ENCODE measurements at regions not wholly inside any gene's neighbourhood (a gene's known extent, or its start where the extent isn't known, plus 50 kb on each side); places are given as distances from the start of the nearest gene placed in this dataset.

DNA sequence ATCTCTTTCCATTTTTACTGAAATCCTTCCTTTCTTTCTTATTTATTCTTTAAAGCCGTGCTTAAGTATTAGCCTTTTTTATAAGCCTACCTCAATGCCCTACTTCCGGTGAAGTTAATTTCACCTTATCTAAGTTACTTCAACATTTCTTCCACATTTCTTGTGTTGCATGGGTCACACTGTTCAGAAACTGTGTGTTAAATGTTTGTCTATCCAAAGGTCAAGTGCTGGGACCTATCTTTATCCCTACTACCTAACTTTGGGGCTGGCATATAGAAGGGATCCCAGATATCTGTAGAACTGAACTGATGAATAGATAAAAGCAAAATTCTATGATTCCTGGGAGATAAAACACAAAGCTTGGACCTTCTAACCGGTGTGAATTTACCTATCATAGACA lies 332.3 kb upstream of the SATB1 start:
- H3K27me3 Mint-ChIP-seq (ENCODE audit: low read depth in 3 of 3), result peaks cover 0 to 1% (median 1%) of the 10 kb centered on the region in 3 donors
- H4K20me1 ChIP-seq (ENCODE audit: insufficient read depth, low read length), result no peaks in the 10 kb centered on the region
- H3K4me3 ChIP-seq (replicated peaks in 1 of 3; ENCODE audit: low read depth in 2 of 3, low read length in 3 of 3), result no peak overlapping the region
- no peak overlapping the region for H2AFZ ChIP-seq (ENCODE audit: insufficient read depth, low read depth, low read length, poor library complexity, severe bottlenecking)
- peaks cover 0 to 1% (median 0%) of the 10 kb centered on the region in 7 donors for H3K9me3 Mint-ChIP-seq
- no peak for DNase-seq
- no CpG with 5 or more reads among the region's 3 CpGs for WGBS (ENCODE audit: insufficient coverage)
- peaks cover 6% of the 10 kb centered on the region for H3K4me1 Mint-ChIP-seq
- TF ChIP-seq, protein P1, sequence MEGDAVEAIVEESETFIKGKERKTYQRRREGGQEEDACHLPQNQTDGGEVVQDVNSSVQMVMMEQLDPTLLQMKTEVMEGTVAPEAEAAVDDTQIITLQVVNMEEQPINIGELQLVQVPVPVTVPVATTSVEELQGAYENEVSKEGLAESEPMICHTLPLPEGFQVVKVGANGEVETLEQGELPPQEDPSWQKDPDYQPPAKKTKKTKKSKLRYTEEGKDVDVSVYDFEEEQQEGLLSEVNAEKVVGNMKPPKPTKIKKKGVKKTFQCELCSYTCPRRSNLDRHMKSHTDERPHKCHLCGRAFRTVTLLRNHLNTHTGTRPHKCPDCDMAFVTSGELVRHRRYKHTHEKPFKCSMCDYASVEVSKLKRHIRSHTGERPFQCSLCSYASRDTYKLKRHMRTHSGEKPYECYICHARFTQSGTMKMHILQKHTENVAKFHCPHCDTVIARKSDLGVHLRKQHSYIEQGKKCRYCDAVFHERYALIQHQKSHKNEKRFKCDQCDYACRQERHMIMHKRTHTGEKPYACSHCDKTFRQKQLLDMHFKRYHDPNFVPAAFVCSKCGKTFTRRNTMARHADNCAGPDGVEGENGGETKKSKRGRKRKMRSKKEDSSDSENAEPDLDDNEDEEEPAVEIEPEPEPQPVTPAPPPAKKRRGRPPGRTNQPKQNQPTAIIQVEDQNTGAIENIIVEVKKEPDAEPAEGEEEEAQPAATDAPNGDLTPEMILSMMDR (IDR thresholded peaks at IDR 0.05), result no peak
- H3K36me3 ChIP-seq (replicated peaks in 1 of 2; ENCODE audit: control insufficient read depth in 1 of 2, insufficient read depth in 2 of 2, low read length in 2 of 2), result no peaks in the 10 kb centered on the region
- H3K79me2 ChIP-seq (ENCODE audit: insufficient read depth, low read length), result no peaks in the 10 kb centered on the region
- no peak overlapping the region for H3K9ac ChIP-seq (ENCODE audit: insufficient read depth, low read length, poor library complexity, severe bottlenecking)
- H3K27me3 ChIP-seq (ENCODE audit: control insufficient read depth in 2 of 2, insufficient read depth in 2 of 2, low read length in 2 of 2), result no peaks in the 10 kb centered on the region
- intact Hi-C loops (cut with micrococcal nuclease), result loop anchor here in 1 of 2 donors (5.0 to 10.0 kb wide), 2 partner anchors 195 to 313 kb away; no protein-coding TSS in a partner anchor
- no peak overlapping the region for H3K4me2 ChIP-seq (replicated peaks; ENCODE audit: extremely low read depth, low read length, poor library complexity, severe bottlenecking)
- no peak overlapping the region for H3K4me3 Mint-ChIP-seq
- no peaks in the 10 kb centered on the region for H3K36me3 Mint-ChIP-seq
- H3K9me3 ChIP-seq (replicated peaks in 1 of 2; ENCODE audit: control insufficient read depth in 1 of 2, insufficient read depth in 1 of 2, low read length in 2 of 2), result no peaks in the 10 kb centered on the region
- peak overlapping the region in 1 of 7 donors; percentile 47 for H3K27ac Mint-ChIP-seq
- no peak overlapping the region for H3K27ac ChIP-seq (ENCODE audit: low read depth in 1 of 2, low read length in 2 of 2)
- H3K4me1 ChIP-seq (ENCODE audit: control insufficient read depth in 1 of 2, insufficient read depth in 2 of 2, low read length in 2 of 2), result no peaks in the 10 kb centered on the region

DNA sequence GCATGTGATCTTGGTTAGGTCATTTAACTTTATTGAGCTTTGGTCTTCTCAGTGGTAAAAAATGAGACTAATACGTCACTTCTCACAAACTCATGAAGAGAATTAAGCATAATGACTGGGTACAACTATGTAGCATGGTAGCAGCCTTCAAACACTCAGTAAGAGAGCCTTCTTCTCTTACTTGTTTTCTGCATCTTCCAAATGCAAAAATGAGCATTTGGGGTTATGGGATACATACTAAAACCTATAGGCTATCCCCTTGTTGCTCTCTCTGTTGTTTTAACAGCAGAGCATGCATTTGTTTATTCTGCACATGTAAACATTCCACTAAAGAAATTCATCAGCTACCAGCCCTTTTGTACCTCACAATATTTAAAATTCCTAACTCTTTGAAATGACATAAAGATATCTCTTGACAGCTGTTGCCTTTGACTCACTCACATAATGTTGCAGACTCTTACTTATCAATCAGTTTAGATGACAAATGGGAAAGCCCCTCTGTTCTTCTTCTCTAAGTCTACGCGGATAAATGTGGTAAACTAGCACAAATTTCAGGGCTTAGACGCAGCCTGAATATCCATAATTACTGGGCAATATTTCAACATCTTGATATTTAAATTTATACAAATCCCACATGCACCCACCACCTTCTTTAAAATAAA lies 327.3 kb upstream of the SATB1 start:
- WGBS (ENCODE audit: insufficient coverage), result no CpG with 5 or more reads among the region's 4 CpGs
- DNase-seq, result no peak
- Mint-ChIP-seq H3K9me3 (peaks cover 0 to 1% (median 0%) of the 10 kb centered on the region in 7 donors), H3K27me3 (ENCODE audit: low read depth in 3 of 3) (peaks cover 0 to 1% (median 1%) of the 10 kb centered on the region in 3 donors), H3K27ac (no peak overlapping the region), H3K4me3 (no peak overlapping the region), H3K36me3 (no peaks in the 10 kb centered on the region), H3K4me1 (peaks cover 14% of the 10 kb centered on the region)
- TF ChIP-seq, protein P1 (IDR thresholded peaks at IDR 0.05), result no peak
- Histone ChIP-seq H3K9me3 (replicated peaks in 1 of 2; ENCODE audit: control insufficient read depth in 1 of 2, insufficient read depth in 1 of 2, low read length in 2 of 2) (no peaks in the 10 kb centered on the region), H3K27me3 (ENCODE audit: control insufficient read depth in 2 of 2, insufficient read depth in 2 of 2, low read length in 2 of 2) (no peaks in the 10 kb centered on the region), H3K36me3 (replicated peaks in 1 of 2; ENCODE audit: control insufficient read depth in 1 of 2, insufficient read depth in 2 of 2, low read length in 2 of 2) (no peaks in the 10 kb centered on the region), H3K79me2 (ENCODE audit: insufficient read depth, low read length) (no peaks in the 10 kb centered on the region), H4K20me1 (ENCODE audit: insufficient read depth, low read length) (no peaks in the 10 kb centered on the region), H3K4me2 (replicated peaks; ENCODE audit: extremely low read depth, low read length, poor library complexity, severe bottlenecking) (no peak overlapping the region), H3K27ac (ENCODE audit: low read depth in 1 of 2, low read length in 2 of 2) (no peak overlapping the region), H3K9ac (ENCODE audit: insufficient read depth, low read length, poor library complexity, severe bottlenecking) (no peak overlapping the region), H2AFZ (ENCODE audit: insufficient read depth, low read depth, low read length, poor library complexity, severe bottlenecking) (no peak overlapping the region), H3K4me1 (ENCODE audit: control insufficient read depth in 1 of 2, insufficient read depth in 2 of 2, low read length in 2 of 2) (peaks cover 4 to 6% of the 10 kb centered on the region in 2 donors), H3K4me3 (replicated peaks in 1 of 3; ENCODE audit: low read depth in 2 of 3, low read length in 3 of 3) (no peak overlapping the region)
- intact Hi-C loops (cut with micrococcal nuclease), result loop anchor here in 1 of 2 donors (10.0 kb wide), 1 partner anchor 308 kb away; no protein-coding TSS in a partner anchor
